OCI-LY7 (cell line): ENCODE measurements at regions not wholly inside any gene's neighbourhood (a gene's known extent, or its start where the extent isn't known, plus 50 kb on each side); places are given as distances from the start of the nearest gene placed in this dataset.

Experiments
- BruUV-seq: library from RNA; stranded (reverse); fragments of 400-500 nt; replicated peaks from 2 replicates; lab custom pipeline; 2021; lab: Mats Ljungman, UMichigan
- CTCF ChIA-PET: fragments of 300-600 bp; sonication (Branson Sonifier 250); formaldehyde crosslinking; loops from one replicate; lab custom pipeline; 2022; ENCODE audit warnings: antibody characterized with exemption; ENCODE audit not compliant: unreplicated experiment; lab: Charles Lee
- POLR2A ChIA-PET: fragments of 300-600 bp; sonication (Branson Sonifier 250); formaldehyde crosslinking; loops from one replicate; lab custom pipeline; 2022; ENCODE audit warnings: antibody characterized with exemption; lab: Charles Lee
- DNase-seq: peaks from one replicate; pipeline ENCODE4 v3.0.0-alpha.2; 2015; ENCODE audit warnings: low spot score
- H2AFZ ChIP-seq: fragments of 200-600 bp; sonication (generic), shearing (Covaris generic); 2 replicates; pipeline ENCODE4 v1.6.1; 2014; ENCODE audit warnings: mild to moderate bottlenecking, antibody characterized with exemption, low read length, moderate library complexity
- H3K27ac ChIP-seq: fragments of 200-600 bp; sonication (generic); 2 replicates; pipeline ENCODE4 v1.5.1; 2014; ENCODE audit warnings: mixed run types, low read depth, mild to moderate bottlenecking, moderate library complexity, low read length, inconsistent platforms; ENCODE audit not compliant: poor library complexity, severe bottlenecking
- H3K36me3 ChIP-seq: fragments of 200-600 bp; sonication (generic); 2 replicates; pipeline ENCODE4 v1.6.1; 2014; ENCODE audit warnings: mild to moderate bottlenecking, antibody characterized with exemption, low read length, moderate library complexity, mixed read lengths; ENCODE audit not compliant: insufficient read depth
- H3K4me1 ChIP-seq: fragments of 200-600 bp; sonication (generic); 2 replicates; pipeline ENCODE4 v1.5.1; 2014; ENCODE audit warnings: mild to moderate bottlenecking, low read length; ENCODE audit not compliant: insufficient read depth, poor library complexity, severe bottlenecking
- H3K4me2 ChIP-seq: fragments of 200-600 bp; sonication (generic); 2 replicates; pipeline ENCODE4 v1.6.1; 2014; ENCODE audit warnings: mild to moderate bottlenecking, low read length
- H3K4me3 ChIP-seq: fragments of 200-600 bp; sonication (generic); 2 replicates; pipeline ENCODE4 v1.5.1; 2014; ENCODE audit warnings: mild to moderate bottlenecking, low read depth, low read length; ENCODE audit not compliant: poor library complexity, severe bottlenecking
- H3K79me2 ChIP-seq: fragments of 200-600 bp; sonication (generic); 2 replicates; pipeline ENCODE4 v1.6.1; 2016; ENCODE audit warnings: low read depth, mild to moderate bottlenecking, low read length, moderate library complexity, mixed read lengths; ENCODE audit not compliant: insufficient read depth
- H3K9me2 ChIP-seq: fragments of 200-600 bp; sonication (generic); 2 replicates; pipeline ENCODE4 v1.6.1; 2016; ENCODE audit warnings: mild to moderate bottlenecking, low read length, mixed read lengths; ENCODE audit not compliant: insufficient read depth
- H3K9me3 ChIP-seq: fragments of 200-600 bp; sonication (generic); 2 replicates; pipeline ENCODE4 v1.6.1; 2014; ENCODE audit warnings: mild to moderate bottlenecking, mixed run types, low read length, mixed read lengths
- H4K20me1 ChIP-seq: fragments of 200-600 bp; sonication (generic); 2 replicates; pipeline ENCODE4 v1.6.1; 2014; ENCODE audit warnings: mild to moderate bottlenecking, antibody characterized with exemption, low read length, moderate library complexity, mixed read lengths; ENCODE audit not compliant: insufficient read depth
- CTCF ChIP-seq: fragments of 200-600 bp; sonication (generic); conservative IDR thresholded peaks from 2 replicates; pipeline ENCODE4 v1.5.1; 2014; ENCODE audit warnings: mild to moderate bottlenecking, antibody characterized with exemption, low read length, moderate library complexity, mixed read lengths
- EZH2phosphoT487 ChIP-seq: fragments of 200-600 bp; sonication (generic); IDR thresholded peaks from 2 replicates; pipeline ENCODE4 v1.6.1; 2018; ENCODE audit warnings: low read depth, borderline replicate concordance, mild to moderate bottlenecking, mixed run types, antibody characterized with exemption, low read length, moderate library complexity, mixed read lengths
- intact Hi-C: fragments of 100-400 bp; cut with micrococcal nuclease; formaldehyde crosslinking; loops from one replicate; pipeline ENCODE4 v1.10.0; 2022; ENCODE audit not compliant: unreplicated experiment

DNA sequence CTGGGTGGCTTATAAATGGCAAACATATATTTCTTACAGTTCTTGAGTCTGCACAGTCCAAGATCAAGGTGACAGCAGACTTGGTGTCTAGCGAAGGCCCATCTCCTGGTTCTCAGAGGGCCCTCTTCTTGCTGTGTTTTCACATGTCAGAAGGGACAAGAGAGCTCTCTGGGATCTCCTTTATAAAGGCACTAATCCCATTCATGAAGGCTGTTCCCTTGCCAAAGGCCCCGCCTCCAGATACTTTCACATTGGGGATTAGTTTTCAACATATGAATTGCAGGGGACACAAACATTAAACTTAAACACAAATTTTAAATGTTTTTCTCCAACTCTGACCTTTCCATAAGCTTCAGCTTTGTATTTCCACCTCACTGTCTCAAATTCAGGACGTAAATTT lies 1135.0 kb upstream of the TENM3 start:
- Histone ChIP-seq H4K20me1 (no peaks in the 10 kb centered on the region), H3K4me1 (no peaks in the 10 kb centered on the region), H3K9me2 (no peaks in the 10 kb centered on the region), H3K36me3 (no peaks in the 10 kb centered on the region), H3K9me3 (no peaks in the 10 kb centered on the region), H2AFZ (no peak overlapping the region), H3K4me3 (no peak overlapping the region), H3K27ac (no peak overlapping the region), H3K4me2 (no peak overlapping the region), H3K79me2 (no peaks in the 10 kb centered on the region)
- ChIA-PET POLR2A (no interaction called here), CTCF (no interaction called here)
- intact Hi-C loops: no loop called here
- BruUV-seq: no TSS peak
- TF ChIP-seq CTCF: no peak
- no peak for TF ChIP-seq EZH2phosphoT487
- no peak for DNase-seq

- no peaks in the 10 kb centered on the region for H3K79me2 ChIP-seq
- no peaks in the 10 kb centered on the region for H3K36me3 ChIP-seq
- intact Hi-C loops: no loop called here
- no peaks in the 10 kb centered on the region for H4K20me1 ChIP-seq
- CTCF ChIA-PET: no interaction called here
- H2AFZ ChIP-seq: no peak overlapping the region
- H3K4me1 ChIP-seq: no peaks in the 10 kb centered on the region
- no peaks in the 10 kb centered on the region for H3K9me3 ChIP-seq
- TF ChIP-seq CTCF: no peak
- TF ChIP-seq EZH2phosphoT487: no peak
- H3K27ac ChIP-seq: no peak overlapping the region
- H3K9me2 ChIP-seq: no peaks in the 10 kb centered on the region
- BruUV-seq: no TSS peak
- no peak overlapping the region for H3K4me3 ChIP-seq
- DNase-seq: no peak
- no peak overlapping the region for H3K4me2 ChIP-seq
- POLR2A ChIA-PET: no interaction called here
Observed at GRCh38 chr4:181119186-181119585, 1124.0 kb upstream of the TENM3 start.

DNA sequence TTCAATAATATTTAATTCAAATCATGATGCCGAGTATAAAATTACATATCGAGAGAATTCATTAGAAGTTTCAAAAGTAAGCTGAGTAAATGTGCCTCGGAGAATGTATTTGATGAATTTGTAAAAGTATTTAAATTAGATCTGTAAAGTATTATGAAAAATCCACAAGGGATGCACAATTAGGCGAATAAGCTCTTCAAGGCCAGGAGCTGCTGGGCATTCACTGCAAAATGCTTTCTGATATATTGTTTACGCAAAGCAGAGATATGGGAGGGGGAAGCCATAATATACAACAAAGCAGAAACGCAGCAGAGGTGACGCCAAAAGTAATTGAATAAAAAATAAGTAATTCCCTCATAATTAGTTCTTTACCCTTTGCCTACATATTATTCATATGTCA lies 1121.5 kb upstream of the TENM3 start:
- H3K9me2 ChIP-seq: no peaks in the 10 kb centered on the region
- POLR2A ChIA-PET: interaction anchor here (0.6 kb wide), 1 partner anchor 60 kb away, joined by 3 read pairs; no protein-coding TSS in a partner anchor
- CTCF ChIA-PET: no interaction called here
- H4K20me1 ChIP-seq: no peaks in the 10 kb centered on the region
- DNase-seq: no peak
- H3K4me1 ChIP-seq: no peaks in the 10 kb centered on the region
- H3K27ac ChIP-seq: no peak overlapping the region
- no peak overlapping the region for H3K4me3 ChIP-seq
- H2AFZ ChIP-seq: no peak overlapping the region
- H3K36me3 ChIP-seq: no peaks in the 10 kb centered on the region
- no peaks in the 10 kb centered on the region for H3K9me3 ChIP-seq
- no TSS peak for BruUV-seq
- intact Hi-C loops: no loop called here
- no peak overlapping the region for H3K4me2 ChIP-seq
- no peak for TF ChIP-seq CTCF
- H3K79me2 ChIP-seq: no peaks in the 10 kb centered on the region
